Hepatocyte (in vitro differentiated cells): ENCODE measurements at regions not wholly inside any gene's neighbourhood (a gene's known extent, or its start where the extent isn't known, plus 50 kb on each side); places are given as distances from the start of the nearest gene placed in this dataset.

Source experiments
- DNase-seq: peaks from one replicate; pipeline ENCODE4 v3.0.0-alpha.2; 2016; ENCODE audit warnings: low spot score
- H2AFZ ChIP-seq: fragments of 200-600 bp; sonication (generic); 2 replicates; pipeline ENCODE4 v1.6.0; 2016; ENCODE audit warnings: antibody characterized with exemption, mild to moderate bottlenecking
- H3K27ac ChIP-seq: fragments of 200-600 bp; sonication (generic); 2 replicates; pipeline ENCODE4 v1.5.1; 2016; ENCODE audit warnings: mild to moderate bottlenecking
- H3K27me3 ChIP-seq: fragments of 200-600 bp; sonication (generic); 2 replicates; pipeline ENCODE4 v1.6.1; 2016
- H3K36me3 ChIP-seq: fragments of 200-600 bp; sonication (generic); replicated peaks from 2 replicates; pipeline ENCODE4 v1.5.1; 2016; ENCODE audit warnings: low read depth; ENCODE audit not compliant: insufficient read depth
- H3K4me1 ChIP-seq: fragments of 200-600 bp; sonication (generic); 2 replicates; pipeline ENCODE4 v1.5.1; 2016; ENCODE audit warnings: mild to moderate bottlenecking, moderate library complexity; ENCODE audit not compliant: insufficient read depth
- H3K4me2 ChIP-seq: fragments of 200-600 bp; sonication (generic); 2 replicates; pipeline ENCODE4 v1.6.0; 2016
- H3K4me3 ChIP-seq: fragments of 200-600 bp; sonication (generic); 2 replicates; pipeline ENCODE4 v1.5.1; 2016; ENCODE audit warnings: mild to moderate bottlenecking
- H3K79me2 ChIP-seq: fragments of 200-600 bp; sonication (generic); 2 replicates; pipeline ENCODE4 v1.6.0; 2017; ENCODE audit warnings: mild to moderate bottlenecking
- H3K9me2 ChIP-seq: fragments of 200-600 bp; sonication (generic); replicated peaks from 2 replicates; pipeline ENCODE4 v1.6.0; 2017; ENCODE audit warnings: mild to moderate bottlenecking; ENCODE audit not compliant: insufficient read depth
- H3K9me3 ChIP-seq: fragments of 200-600 bp; sonication (generic); 2 replicates; pipeline ENCODE4 v1.5.1; 2016; ENCODE audit warnings: low read depth, mild to moderate bottlenecking
- H4K20me1 ChIP-seq: fragments of 200-600 bp; sonication (generic); 2 replicates; pipeline ENCODE4 v1.6.0; 2016; ENCODE audit warnings: mild to moderate bottlenecking; ENCODE audit not compliant: insufficient read depth, poor library complexity, severe bottlenecking
- EZH2 ChIP-seq: fragments of 200-600 bp; sonication (generic); IDR thresholded peaks from 2 replicates; pipeline ENCODE4 v1.6.1; 2016; ENCODE audit warnings: antibody characterized with exemption, mild to moderate bottlenecking, borderline replicate concordance
- EZH2phosphoT487 ChIP-seq: fragments of 200-600 bp; sonication (generic); IDR thresholded peaks from one replicate; pipeline ENCODE4 v1.6.1; 2018; ENCODE audit warnings: antibody characterized with exemption, mild to moderate bottlenecking, low read depth, moderate library complexity; ENCODE audit not compliant: unreplicated experiment, severe bottlenecking
- WGBS: methylation state at CpG from one replicate; pipeline ENCODE4 v1.1.6; 2016; ENCODE audit warnings: low lambda C conversion rate; ENCODE audit errors: missing lambda C conversion rate; 5-methylcytosine and 5-hydroxymethylcytosine counted together
- TF ChIP-seq, protein P1 (sequence below): fragments of 200-600 bp; sonication (generic); IDR thresholded peaks from 2 replicates; pipeline ENCODE4 v1.5.1; 2016; ENCODE audit warnings: antibody characterized with exemption, mild to moderate bottlenecking; ENCODE audit not compliant: poor library complexity

DNA sequence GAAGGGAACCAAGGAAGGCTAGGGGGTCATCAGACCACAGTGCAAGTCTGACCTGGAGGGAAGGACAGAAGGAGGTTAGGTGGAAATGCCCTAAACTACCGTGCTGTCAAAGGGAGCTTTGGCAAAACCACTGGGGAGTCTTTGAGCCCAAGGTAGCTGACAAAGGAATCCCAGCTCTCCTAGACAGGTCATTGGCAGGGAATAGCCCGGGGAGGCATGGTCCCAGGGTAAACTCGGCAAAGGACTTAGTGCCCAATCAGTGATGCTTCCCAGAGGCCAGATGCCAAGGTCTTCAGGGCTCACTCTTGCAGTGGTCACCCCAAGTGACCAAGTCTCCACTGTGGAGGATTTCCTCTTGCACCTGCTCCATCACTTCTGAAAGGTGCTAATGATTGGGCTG lies 102.3 kb upstream of the CDYL start:
- Histone ChIP-seq H3K79me2 (no peaks in the 10 kb centered on the region), H3K9me3 (no peaks in the 10 kb centered on the region), H3K4me2 (no peak overlapping the region), H3K9me2 (no peaks in the 10 kb centered on the region), H3K27ac (no peak overlapping the region), H3K4me3 (no peak overlapping the region), H3K36me3 (no peaks in the 10 kb centered on the region), H3K27me3 (no peaks in the 10 kb centered on the region), H3K4me1 (no peaks in the 10 kb centered on the region), H4K20me1 (no peaks in the 10 kb centered on the region), H2AFZ (no peak overlapping the region)
- TF ChIP-seq, protein P1, sequence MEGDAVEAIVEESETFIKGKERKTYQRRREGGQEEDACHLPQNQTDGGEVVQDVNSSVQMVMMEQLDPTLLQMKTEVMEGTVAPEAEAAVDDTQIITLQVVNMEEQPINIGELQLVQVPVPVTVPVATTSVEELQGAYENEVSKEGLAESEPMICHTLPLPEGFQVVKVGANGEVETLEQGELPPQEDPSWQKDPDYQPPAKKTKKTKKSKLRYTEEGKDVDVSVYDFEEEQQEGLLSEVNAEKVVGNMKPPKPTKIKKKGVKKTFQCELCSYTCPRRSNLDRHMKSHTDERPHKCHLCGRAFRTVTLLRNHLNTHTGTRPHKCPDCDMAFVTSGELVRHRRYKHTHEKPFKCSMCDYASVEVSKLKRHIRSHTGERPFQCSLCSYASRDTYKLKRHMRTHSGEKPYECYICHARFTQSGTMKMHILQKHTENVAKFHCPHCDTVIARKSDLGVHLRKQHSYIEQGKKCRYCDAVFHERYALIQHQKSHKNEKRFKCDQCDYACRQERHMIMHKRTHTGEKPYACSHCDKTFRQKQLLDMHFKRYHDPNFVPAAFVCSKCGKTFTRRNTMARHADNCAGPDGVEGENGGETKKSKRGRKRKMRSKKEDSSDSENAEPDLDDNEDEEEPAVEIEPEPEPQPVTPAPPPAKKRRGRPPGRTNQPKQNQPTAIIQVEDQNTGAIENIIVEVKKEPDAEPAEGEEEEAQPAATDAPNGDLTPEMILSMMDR, result no peak
- no peak for TF ChIP-seq EZH2
- TF ChIP-seq EZH2phosphoT487, result no peak
- 63% methylated on average over 3 of the region's 3 CpGs for WGBS
- DNase-seq, result no peak

DNA sequence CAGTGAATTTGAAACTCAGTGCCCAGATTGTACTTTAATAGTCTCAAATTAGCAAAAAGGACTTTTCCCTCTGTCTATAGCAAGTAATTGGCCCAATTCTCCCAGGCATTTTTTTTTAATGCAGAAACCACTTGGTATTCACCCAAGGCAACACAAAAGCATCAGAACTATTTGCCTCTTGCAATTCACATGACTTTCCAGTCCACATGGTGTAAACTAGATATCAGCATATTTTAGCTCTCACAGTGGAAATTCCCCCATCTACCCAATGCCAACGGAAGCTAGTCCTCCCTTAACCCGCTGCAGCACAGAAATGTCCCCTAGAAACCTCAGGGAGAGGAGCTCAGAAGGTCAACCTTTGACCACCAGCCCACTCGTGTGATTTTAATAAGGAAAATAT lies 103.4 kb upstream of the CDYL start:
- no peak for DNase-seq
- Histone ChIP-seq H3K9me3 (no peaks in the 10 kb centered on the region), H3K79me2 (no peaks in the 10 kb centered on the region), H3K4me2 (no peak overlapping the region), H2AFZ (no peak overlapping the region), H4K20me1 (no peaks in the 10 kb centered on the region), H3K4me3 (no peak overlapping the region), H3K27me3 (no peaks in the 10 kb centered on the region), H3K27ac (no peak overlapping the region), H3K9me2 (no peaks in the 10 kb centered on the region), H3K4me1 (no peaks in the 10 kb centered on the region), H3K36me3 (no peaks in the 10 kb centered on the region)
- TF ChIP-seq, protein P1, result no peak
- no peak for TF ChIP-seq EZH2
- no peak for TF ChIP-seq EZH2phosphoT487
- 92% methylated on average over 3 of the region's 3 CpGs for WGBS

DNA sequence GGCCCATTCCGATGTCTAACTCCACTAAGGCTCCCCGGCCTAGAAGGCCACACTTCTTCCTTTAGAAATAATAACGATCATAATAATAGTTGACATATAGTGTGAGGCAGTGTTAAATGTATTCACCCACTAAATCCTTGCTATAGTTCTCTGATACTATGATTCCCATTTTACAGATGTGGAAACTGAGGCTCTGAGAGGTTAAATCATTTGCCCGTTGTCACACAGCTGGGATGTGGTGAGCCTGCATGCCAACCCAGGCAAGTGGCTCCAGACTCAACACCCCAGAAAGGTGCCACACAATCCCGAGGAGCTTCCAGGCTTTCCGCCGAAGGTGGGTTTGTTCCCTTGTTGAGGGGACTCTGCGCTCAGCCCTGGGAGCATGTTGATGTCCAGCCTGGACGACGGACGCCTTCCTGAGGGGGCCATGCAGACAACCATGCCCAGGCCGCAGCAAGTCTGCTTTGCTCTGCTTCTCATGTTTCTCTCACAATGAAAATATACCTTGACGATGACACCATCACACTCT lies 104.6 kb upstream of the CDYL start:
- H4K20me1 ChIP-seq, result no peaks in the 10 kb centered on the region
- H3K4me1 ChIP-seq, result no peaks in the 10 kb centered on the region
- no peaks in the 10 kb centered on the region for H3K36me3 ChIP-seq
- H3K27me3 ChIP-seq, result no peaks in the 10 kb centered on the region
- DNase-seq, result no peak
- 96% methylated on average over 12 of the region's 13 CpGs for WGBS
- no peaks in the 10 kb centered on the region for H3K9me2 ChIP-seq
- no peak overlapping the region for H3K27ac ChIP-seq
- no peak overlapping the region for H3K4me3 ChIP-seq
- H2AFZ ChIP-seq, result no peak overlapping the region
- no peaks in the 10 kb centered on the region for H3K9me3 ChIP-seq
- no peaks in the 10 kb centered on the region for H3K79me2 ChIP-seq
- no peak overlapping the region for H3K4me2 ChIP-seq
- TF ChIP-seq EZH2phosphoT487, result no peak
- no peak for TF ChIP-seq EZH2
- TF ChIP-seq, protein P1, result no peak
